ENCODE measurements at regions not wholly inside any gene's neighbourhood (a gene's known extent, or its start where the extent isn't known, plus 50 kb on each side); places are given as distances from the start of the nearest gene placed in this dataset.

DNA sequence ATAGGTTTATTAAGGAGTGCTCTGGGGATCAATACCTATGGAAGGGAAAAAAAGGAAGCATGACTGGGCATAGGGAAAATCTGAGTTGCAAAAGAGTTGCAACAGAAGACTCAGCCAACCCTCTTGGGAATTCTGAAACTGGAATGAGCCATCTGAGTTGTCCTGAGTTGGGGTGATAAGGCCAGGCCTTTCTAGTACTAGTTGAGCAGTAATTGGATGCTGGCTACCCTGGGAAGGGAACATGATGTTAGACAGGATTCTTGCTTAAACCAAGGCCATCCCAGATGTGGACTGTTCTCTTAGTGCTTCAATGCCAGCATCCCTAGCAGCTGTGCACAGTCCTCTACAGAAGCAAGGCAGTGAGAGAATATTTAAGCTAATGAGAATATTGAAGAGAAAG lies 348.8 kb upstream of the GULP1 start:
- DNase-seq: no peak

DNA sequence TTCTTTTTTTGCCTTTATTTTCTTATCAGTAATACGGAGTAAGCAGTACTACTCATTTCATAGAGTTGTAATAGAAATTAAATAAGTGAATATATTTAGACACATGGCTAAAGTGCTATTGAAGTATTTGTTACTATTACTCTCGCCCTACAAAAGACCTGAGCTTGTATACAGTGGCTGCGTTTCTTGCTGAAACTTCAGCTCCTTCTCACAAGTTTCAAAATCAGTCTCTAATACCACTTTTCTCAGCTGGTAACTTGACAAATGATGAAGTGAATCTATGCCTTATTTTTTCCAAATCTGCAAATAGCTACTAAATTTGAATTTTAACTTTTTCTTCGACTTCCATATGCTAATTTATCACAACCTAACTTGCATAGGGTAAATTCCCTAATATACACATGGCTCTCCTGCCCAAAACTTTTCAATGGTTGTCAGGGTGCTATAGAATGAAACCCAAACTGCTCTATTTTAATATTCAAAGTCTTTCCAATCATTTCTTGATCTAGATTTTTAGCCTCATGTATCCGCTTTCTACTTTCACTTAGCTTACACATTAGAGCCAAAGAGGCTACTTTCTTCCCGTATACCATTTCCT lies 347.8 kb upstream of the GULP1 start:
- DNase-seq: no peak

DNA sequence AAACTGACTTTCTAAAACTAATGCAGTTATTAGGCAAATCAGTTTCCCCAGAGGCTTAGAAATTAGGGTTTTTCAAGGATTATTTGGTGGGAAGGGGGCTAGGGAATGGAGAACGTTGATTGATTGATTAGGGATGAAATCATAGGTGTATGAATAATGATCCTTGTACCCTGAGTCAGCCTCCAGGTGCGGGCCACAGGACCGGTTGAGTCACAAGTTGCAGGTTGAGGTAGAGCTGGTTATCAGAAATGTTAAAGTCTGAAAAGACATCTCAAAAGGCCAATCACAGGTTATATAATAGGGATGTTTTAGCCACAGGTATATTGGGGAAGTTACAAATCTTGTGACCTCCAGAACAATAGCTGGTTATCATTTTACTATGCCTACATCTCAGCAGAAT lies 341.8 kb upstream of the GULP1 start:
- DNase-seq: no peak

DNA sequence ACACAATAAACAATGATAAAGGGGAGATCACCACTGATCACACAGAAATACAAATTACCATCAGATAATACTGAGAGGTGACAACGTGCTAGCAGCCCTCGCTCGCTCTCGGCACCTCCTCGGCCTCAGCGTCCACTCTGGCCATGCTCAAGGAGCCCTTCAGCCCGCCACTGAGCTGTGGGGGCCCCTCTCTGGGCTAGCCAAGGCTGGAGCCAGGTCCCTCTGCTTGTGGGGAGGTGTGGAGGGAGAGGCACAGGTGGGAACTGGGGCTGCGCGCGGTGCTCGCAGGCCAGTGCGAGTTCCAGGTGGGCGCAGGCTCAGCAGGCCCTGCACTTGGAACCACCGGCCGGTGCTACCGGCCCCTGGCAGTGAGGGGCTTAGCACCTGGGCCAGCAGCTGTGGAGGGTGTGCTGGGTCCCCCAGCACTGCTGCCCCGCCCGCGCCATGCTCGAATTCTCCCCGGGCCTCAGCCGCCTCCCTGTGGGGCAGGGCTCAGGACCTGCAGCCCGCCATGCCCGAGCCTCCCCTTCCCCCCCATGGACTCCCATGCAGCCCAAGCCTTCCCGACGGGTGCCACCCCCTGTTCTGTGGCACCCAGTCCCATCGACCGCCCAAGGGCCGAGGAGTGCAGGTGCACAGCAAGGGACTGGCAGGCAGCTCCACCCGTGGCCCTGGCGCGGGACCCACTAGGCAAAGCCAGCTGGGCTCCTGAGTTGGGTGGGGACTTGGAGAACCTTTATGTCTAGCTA lies 340.0 kb upstream of the GULP1 start:
- no peak for DNase-seq

DNA sequence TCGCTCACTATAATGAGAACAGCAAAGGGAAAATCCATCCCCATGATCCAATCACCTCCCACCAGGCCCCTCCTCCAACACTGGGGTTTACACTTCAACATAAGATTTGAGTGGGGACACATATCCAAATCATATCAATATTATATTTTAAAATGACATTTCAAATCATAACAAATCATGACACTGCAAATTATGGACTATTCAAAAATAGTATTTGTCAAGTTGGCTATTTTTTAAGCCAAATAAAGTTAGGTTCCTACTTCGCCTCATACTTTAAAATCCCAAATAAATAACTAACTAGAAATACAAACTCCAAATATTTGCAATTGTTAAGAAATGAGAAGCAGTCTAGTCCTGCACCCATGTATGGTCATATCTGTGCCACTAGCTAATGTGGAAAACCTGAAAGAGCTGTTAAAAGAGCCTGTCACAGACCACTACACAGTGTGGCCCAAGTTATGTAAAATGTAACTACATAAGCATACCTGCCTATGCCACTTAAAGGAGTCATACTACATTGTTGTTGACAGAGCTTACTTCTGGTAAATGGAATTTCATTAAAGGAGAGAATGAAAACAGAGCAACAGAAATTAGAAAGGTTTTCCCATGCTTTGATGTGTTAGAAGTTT lies 334.7 kb upstream of the GULP1 start:
- DNase-seq: no peak

DNA sequence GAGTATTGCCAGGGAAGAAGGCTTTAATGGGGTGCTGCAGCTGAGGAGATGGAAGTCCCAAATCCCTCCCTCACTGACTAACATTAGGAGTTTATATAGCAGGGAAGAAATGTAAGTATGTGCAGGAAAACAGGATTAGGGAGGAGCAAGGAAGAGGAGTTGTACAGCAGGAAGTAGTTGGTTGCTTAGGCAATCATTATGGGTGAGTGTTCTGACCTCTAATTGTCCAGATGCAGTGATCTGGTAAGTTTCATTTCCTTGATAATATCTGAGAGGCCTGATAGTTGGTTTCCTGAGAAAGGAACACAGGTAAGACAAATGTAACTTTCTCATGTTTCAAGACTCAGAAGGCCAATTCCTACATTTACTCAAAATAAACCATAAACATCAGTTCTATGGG lies 331.9 kb upstream of the GULP1 start:
- DNase-seq: no peak

DNA sequence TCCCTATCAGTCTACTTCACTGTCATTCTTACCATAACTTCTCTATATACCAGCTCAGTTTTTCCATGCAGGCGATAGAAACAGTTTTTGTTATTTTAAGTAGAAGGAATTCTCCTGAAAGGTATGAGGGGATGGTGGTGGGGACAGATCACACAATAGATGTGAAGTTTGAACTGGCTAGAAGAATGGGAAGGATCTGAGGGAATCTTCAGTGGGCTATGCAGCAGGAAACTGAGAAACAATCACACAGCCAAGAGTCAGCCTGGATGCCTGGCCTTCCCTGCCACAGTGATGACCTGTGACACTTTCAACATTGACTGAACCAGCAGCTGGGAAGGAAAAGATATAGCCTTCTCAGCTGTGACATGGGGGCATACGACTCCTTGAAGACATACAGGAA lies 329.1 kb upstream of the GULP1 start:
- no peak for DNase-seq

DNA sequence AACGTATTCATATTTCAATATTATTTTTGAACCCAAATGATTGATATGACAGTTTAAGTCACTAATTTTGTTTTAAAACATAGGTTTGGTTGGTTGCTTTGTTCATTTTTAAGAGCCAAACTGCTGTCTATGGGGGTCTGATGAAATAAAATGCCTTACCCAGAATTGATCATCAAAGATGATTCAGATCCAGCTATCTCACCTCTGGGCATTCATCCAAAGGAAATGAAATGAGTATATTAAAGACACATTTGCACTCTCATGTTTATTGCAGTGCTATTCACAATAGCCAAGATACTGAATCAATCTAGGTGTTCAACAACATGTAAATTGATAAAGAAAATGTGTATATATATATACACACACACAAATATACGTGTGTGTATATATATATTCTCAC lies 326.9 kb upstream of the GULP1 start:
- peak; percentile 78 for DNase-seq

DNA sequence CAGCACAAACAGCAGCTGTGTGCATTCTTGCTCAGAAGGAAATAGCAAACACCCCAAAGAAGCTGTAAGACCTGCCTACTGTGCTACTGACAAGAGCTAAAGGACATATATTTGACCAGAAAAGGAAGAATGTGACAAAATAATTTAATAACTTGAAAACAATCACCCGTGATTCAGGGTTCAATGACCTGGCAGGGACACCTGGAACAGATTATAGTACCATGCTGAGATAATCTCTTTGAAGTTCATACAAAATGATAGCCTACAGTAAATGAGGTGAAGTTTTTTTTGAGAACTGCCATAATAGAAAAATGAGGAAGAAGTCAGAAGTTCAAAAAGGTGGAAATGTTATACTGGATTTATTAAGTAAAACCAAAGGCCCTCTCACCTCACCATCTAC lies 324.8 kb upstream of the GULP1 start:
- no peak for DNase-seq

DNA sequence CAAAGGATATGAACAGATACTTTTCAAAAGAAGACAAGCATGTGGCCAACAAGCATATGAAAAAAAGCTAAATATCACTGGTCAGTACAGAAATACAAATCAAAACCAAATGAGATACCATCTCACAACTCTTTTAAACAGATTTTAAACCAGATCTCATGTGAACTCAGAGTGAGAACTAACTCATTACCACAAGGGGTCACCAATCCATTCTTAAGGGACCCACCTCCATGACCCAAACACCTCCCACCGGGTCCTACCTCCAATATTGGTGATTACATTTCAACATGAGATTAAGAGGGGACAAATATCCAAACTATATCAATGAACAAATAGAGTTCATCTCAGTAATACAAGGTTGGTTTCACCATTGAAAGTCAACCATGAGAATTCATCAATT lies 319.8 kb upstream of the GULP1 start:
- DNase-seq: no peak

DNA sequence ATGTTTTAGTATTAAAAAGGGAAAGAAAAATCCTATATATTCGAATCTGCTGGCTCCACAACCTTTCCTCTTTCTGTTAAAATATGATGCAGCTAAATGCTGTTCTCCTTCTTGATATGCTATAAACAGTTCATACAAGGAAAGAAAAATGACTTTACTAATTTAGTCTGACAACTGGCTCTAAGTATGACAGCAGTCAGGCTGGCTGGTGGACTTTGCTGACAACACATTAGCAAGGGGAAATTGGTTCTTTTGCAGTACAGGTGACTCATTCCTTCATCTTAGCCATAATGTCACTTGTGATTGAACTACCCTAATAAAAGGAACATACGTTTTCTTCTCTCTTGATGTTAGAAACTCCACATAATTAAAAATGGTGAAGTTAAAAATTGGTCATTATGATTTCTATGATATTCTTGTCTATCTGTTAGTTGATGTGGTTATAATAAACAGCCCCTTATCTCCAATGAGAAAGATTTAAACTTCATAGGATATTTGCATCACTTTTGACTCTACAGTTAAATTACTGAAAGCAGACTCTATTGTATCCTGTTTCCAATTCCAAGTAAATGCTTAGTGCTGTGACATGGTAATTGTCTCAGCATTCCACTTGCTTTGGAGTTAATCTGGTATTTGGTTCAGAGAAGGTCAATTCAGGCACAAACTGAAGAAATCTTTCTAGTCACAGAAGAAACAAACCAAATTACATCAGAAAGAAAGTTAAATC lies 315.3 kb upstream of the GULP1 start:
- DNase-seq: no peak

DNA sequence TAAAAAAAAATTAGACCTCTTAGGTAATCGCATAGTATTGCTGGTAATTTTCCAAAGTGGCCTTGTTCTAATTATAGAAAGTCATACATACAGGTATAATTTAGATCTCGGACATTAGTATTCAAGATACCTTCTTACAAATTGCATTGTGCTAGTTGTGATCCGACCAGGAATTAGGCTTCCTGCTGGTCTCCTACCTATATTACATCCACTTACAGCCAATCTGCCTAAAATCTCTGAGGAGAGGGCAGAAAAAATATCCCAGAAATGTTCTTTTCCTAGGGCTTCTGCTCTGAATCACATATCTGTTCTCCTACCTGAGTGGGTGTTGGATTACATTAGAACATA lies 314.7 kb upstream of the GULP1 start:
- DNase-seq: no peak

DNA sequence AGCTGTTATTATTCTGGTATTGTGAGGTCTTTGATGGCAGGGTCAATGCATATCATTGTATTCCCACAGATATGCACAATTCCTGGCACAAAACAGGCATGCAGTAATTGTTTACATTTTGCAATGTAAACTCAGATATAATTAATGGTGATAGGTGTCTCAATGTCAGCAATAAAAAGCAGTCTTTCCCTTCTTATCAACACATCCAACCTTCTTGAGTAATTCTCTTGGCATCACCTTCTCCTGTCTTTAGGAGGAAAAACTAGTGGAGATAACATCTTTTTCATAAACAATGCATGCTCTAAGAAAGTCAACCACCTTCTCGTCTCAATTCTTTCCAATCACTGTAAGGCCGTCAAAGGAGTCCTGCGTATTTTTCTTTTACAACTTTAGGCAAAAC lies 313.3 kb upstream of the GULP1 start:
- DNase-seq: no peak

DNA sequence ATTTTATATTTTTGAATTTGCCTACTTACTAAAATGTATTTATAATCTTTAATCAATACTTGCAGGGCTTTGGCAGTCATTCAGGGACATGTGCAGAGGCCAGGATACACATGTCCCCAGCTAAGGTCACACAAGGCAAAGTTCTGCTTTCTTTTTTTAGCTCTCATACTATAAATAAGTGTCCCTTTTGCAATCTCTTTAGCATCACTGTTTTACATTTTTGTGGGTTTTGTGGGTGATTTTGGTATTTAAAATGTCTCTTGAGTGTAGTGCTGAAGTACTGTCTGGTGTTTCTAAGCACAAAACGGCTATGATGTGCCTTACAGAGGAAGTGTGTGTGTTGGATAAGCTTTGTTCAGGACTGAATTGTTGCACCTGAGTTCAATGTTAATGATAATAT lies 309.0 kb upstream of the GULP1 start:
- DNase-seq: peak; percentile 91

DNA sequence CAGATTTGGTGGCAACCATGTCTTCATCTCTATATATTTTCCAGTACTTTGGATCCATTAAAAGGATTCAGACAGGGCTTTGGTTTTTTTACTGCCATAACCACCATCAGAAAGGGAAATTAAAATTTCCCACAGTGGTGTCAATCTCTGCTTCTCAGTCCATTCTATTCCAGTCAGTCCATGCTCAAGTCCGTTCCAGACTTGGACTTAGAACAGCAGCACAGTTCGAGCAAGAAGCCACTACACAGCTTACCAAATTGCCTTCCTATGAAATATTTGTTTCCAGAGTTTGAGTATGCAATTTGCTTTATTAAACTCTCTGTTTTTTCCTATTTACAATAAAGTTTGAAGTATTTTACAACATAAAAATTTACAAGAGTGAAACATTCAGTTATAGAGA lies 306.5 kb upstream of the GULP1 start:
- no peak for DNase-seq

DNA sequence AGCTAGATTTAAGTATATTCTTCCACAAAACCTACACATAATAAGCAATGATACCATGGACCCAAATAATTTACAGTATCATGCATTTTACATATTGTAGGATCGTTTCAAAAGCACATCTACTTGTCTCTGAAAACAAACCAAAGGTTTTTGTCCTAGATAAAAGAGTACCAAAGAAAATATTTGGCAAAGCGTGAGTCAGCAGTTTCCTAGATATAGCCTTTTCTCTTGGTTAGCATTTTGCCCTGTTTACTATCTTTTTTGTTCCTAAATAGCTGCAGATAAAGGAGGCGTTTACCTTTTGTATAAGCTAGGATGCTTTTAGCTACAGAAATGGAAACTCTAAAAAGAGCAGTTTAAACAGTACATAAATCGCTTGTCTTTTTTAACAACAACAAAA lies 305.8 kb upstream of the GULP1 start:
- no peak for DNase-seq

DNA sequence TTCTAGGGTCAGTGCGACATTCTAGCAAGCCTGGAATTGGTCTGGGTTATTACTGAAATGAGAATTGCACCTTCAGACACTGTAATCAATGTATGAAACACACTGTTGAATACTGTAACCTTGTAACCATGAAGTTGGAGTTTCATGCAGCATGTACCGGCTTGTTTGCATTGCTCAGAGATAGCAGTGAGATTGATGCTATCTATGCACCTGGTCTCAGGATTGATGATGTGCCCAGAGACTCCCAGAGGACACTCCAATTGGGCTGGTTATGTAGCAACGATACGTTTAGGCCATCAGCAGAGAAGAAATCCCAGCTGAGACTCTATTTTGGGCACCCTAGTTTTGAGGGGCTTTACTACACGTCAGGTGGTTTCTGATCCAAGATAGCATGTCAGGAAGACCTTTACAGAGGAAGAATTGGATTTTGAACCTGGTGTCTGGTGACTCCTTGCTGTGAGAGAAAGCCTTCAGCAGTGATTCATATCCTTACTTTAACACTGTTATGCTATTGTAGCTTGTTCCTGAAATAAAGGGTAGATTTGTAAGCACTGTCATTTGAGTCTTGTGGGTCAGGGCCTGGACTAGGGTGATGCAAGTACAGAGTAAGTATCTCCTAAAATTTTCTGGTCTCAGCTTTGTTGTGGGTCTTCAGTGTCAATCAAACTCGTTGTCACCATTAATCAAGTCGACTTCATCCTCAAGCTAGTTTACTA lies 305.1 kb upstream of the GULP1 start:
- DNase-seq: peak; percentile 13

DNA sequence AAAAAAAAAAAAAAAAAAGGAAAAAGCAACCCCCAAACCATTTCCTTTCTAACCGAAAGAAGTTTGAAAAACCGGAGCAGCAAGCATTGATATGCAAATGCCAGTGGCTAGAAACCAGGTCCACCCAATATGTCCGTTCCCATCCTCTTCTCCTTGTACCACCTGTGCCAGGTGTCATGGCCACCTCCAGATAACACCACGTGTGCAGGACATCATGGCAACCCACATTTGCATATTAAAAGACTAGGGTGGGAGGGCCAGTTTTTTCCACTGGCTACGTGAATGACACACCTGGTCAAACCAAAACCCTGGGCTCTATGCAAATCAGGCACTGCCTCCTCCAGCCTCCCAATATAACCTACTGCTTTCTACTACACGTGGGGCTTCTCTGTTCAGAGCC lies 303.3 kb upstream of the GULP1 start:
- no peak for DNase-seq

DNA sequence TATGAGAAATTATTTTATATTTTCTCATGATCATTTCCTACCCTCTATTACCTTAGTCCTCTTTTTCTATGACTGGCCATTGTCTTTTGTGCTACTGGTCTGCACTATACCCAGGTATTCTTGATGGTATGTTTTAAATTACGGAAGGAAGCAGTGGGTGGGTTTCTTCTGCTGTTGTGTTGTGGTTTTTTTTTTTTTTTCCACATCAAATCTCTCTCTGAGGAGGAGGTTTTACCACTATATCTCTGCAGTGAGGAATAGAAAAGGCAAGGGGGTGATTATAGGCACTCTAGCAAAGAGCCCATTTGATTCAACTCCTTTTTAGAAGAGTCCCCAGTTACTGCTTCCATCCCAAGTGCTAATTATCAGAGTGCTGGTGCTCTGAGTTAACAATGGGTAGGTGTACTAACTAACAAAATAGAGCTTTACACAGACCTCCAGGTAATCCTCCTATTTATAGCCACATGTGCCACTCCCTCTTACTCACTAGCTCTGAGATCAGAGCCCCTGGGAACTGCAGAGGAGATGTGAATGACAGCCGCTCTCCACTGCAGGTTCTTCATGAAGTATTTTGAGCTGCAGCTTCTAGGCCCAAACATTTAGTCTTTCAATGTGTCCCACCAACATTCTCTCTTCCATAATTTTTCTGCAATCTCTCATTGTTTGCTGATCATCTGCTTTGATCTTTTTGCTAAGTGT lies 301.6 kb upstream of the GULP1 start:
- DNase-seq: no peak

DNA sequence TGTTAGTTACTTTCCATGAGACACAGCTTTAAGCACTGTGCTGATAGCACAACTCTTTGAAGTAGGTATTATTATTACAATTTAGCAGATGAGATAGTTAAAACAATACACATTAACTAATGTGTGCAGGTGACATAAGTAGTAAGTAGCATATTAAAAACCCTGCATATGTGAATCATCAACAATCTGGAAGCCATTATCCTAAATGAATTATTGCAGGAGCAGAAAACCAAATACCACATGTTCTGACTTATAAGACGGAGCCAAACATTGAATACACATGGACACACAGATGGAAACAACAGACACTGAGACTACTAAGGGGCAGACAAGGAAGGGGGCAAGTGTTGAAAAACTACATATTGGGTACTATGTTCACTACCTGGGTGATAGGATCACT lies 300.3 kb upstream of the GULP1 start:
- DNase-seq: peak; percentile 73

DNA sequence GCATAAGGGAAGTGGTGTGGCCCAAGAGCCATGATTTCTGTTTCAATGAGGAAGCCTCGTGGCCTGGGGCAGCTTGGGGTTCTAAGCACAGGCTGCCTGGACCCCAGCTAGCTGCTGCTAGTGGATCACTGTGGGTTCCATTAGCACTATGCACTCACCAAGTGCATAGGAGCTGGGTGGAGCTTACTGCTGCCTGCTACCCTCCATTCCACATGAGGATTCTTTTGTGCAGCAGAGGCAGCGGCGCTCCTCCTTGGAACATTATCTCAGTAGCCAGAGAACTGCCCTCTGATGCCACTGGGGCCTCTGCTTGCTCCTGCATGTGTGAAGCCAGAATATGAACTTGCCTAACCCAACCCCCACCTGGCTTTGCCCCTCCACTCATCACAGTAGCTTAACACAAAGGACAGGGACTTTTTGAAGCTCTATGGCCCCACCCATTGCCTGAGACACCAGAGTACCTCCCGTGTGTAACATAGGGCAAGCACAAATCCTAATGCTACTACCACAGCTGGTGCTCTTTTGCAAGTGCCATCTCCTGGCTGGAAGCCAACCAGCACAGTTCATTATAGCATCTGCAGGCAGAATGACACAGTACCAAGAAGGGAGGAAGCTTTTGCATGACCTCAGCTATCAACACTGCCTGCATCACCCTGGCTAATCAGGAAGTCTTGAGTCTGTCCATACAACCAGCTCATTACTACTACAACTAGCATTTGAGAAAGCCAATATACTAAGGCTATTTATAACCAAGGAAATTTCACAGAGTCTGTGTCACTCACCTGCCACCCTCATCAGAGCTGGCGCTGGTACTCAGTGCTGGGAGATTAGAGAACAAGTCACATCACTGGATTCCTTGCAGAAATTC lies 297.0 kb upstream of the GULP1 start:
- peak; percentile 24 for DNase-seq

Measured in fibroblast of skin of abdomen (primary cell).